Inferior parietal cortex (tissue), 1 donor: ENCODE measurements at regions not wholly inside any gene's neighbourhood (a gene's known extent, or its start where the extent isn't known, plus 50 kb on each side); places are given as distances from the start of the nearest gene placed in this dataset.

Experiments
- DNase-seq: peaks from one replicate; pipeline ENCODE4 v3.0.0-alpha.2; 2016; ENCODE audit errors: extremely low spot score

GRCh38 chr22:48263431-48263765, 1500.9 kb downstream of the TBC1D22A start:
- DNase-seq = no peak

- no peak for DNase-seq
These were observed 1500.4 kb downstream of the TBC1D22A start for GRCh38 chr22:48262596-48263430.

- DNase-seq = no peak
These were observed 1499.3 kb downstream of the TBC1D22A start for GRCh38 chr22:48261706-48262105.

- no peak for DNase-seq
These were observed 1498.7 kb downstream of the TBC1D22A start for GRCh38 chr22:48261048-48261621.

GRCh38 chr22:48259991-48260670, 1497.7 kb downstream of the TBC1D22A start:
- no peak for DNase-seq

- no peak for DNase-seq
These were observed 1496.4 kb downstream of the TBC1D22A start for GRCh38 chr22:48258811-48259210.

GRCh38 chr22:48258064-48258701, 1495.7 kb downstream of the TBC1D22A start:
- DNase-seq = no peak

GRCh38 chr22:48257685-48258055, 1495.2 kb downstream of the TBC1D22A start:
- DNase-seq = no peak

- DNase-seq = no peak
These were observed 1494.6 kb downstream of the TBC1D22A start for GRCh38 chr22:48256776-48257684.

- no peak for DNase-seq
These were observed 1493.7 kb downstream of the TBC1D22A start for GRCh38 chr22:48256041-48256739.

- DNase-seq = peak; percentile 5
These were observed 1491.9 kb downstream of the TBC1D22A start for GRCh38 chr22:48254311-48254873.

GRCh38 chr22:48253573-48253972, 1491.1 kb downstream of the TBC1D22A start:
- DNase-seq = no peak

GRCh38 chr22:48253136-48253535, 1490.7 kb downstream of the TBC1D22A start:
- no peak for DNase-seq

GRCh38 chr22:48251629-48252028, 1489.2 kb downstream of the TBC1D22A start:
- DNase-seq = no peak

GRCh38 chr22:48250937-48251530, 1488.6 kb downstream of the TBC1D22A start:
- DNase-seq = no peak

- DNase-seq = no peak
These were observed 1487.9 kb downstream of the TBC1D22A start for GRCh38 chr22:48250286-48250895.

GRCh38 chr22:48249713-48250268, 1487.3 kb downstream of the TBC1D22A start:
- no peak for DNase-seq

- no peak for DNase-seq
These were observed 1486.5 kb downstream of the TBC1D22A start for GRCh38 chr22:48248901-48249455.

- DNase-seq = no peak
These were observed 1485.4 kb downstream of the TBC1D22A start for GRCh38 chr22:48247829-48248228.
